Left lung (tissue), 4 donors: ENCODE measurements at regions not wholly inside any gene's neighbourhood (a gene's known extent, or its start where the extent isn't known, plus 50 kb on each side); places are given as distances from the start of the nearest gene placed in this dataset.

ENCODE experiments used
- ATAC-seq: fragments of 200-7000 bp; cut with Tn5 transposase; one replicate; pipeline ENCODE4 v1.9.1; 2020; ENCODE audit warnings: moderate library complexity
- DNase-seq, 4 donors: peaks; one replicate each; pipeline ENCODE4 v3.0.0-alpha.2; 2013 to 2020
- H3K27ac ChIP-seq, 2 donors: fragments of 200-600 bp; sonication (generic) in 1 of 2; one replicate each; pipeline versions ENCODE4 v1.5.0 to v1.8.0; 2020 to 2021
- H3K27me3 ChIP-seq, 2 donors: fragments of 200-600 bp; sonication (generic) in 1 of 2; one replicate each; pipeline versions ENCODE4 v1.5.0 to v1.8.0; 2020 to 2021
- H3K36me3 ChIP-seq, 2 donors: fragments of 200-600 bp; sonication (generic) in 1 of 2; one replicate each; pipeline versions ENCODE4 v1.5.0 to v1.8.0; 2020 to 2021
- H3K4me1 ChIP-seq, 2 donors: fragments of 200-600 bp; one replicate each; pipeline ENCODE4 v1.8.0; 2021
- H3K4me3 ChIP-seq, 2 donors: fragments of 200-600 bp; sonication (generic) in 1 of 2; one replicate each; pipeline versions ENCODE4 v1.5.0 to v1.8.0; 2020 to 2021; ENCODE audit warnings: mild to moderate bottlenecking in 1 of 2
- H3K9me3 ChIP-seq, 2 donors: fragments of 200-600 bp; sonication (generic) in 1 of 2; one replicate each; pipeline versions ENCODE4 v1.5.0 to v1.8.0; 2020 to 2021
- CTCF ChIP-seq, 2 donors: fragments of 200-600 bp; sonication (generic) in 1 of 2; IDR thresholded peaks; one replicate each; pipeline versions ENCODE4 v1.5.0 to v1.8.0; 2021; ENCODE audit warnings: antibody characterized with exemption in 2 of 2
- intact Hi-C, 2 donors: fragments of 100-400 bp; cut with DNase I; formaldehyde crosslinking; loops; one replicate each; pipeline versions ENCODE4 v1.11.2 to v1.14.2; 2022
- donor health status: DM: no; HTN: yes; CAD: no.
- donor health status: DM: no; HTN: no; CAD: no.

- no peak for TF ChIP-seq CTCF (IDR thresholded peaks at IDR 0.05)
- H3K27me3 ChIP-seq = no peaks in the 10 kb centered on the region
- H3K27ac ChIP-seq = no peak overlapping the region
- no peaks in the 10 kb centered on the region for H3K4me1 ChIP-seq
- ATAC-seq (no peak), DNase-seq (no peak)
- H3K4me3 ChIP-seq = no peak overlapping the region
- H3K36me3 ChIP-seq = no peaks in the 10 kb centered on the region
- intact Hi-C loops = no loop called here
- H3K9me3 ChIP-seq = no peaks in the 10 kb centered on the region
Measured at GRCh38 chr2:151091583-151091982, 170.1 kb downstream of the RBM43 start.

GRCh38 chr2:151087377-151087776 lies 174.3 kb downstream of the RBM43 start:
- no peak for DNase-seq
- H3K9me3 ChIP-seq = no peaks in the 10 kb centered on the region
- TF ChIP-seq CTCF (IDR thresholded peaks at IDR 0.05) = no peak
- H3K4me3 ChIP-seq = no peak overlapping the region
- H3K27ac ChIP-seq = no peak overlapping the region
- intact Hi-C loops = no loop called here
- H3K27me3 ChIP-seq = no peaks in the 10 kb centered on the region
- no peak for ATAC-seq
- H3K36me3 ChIP-seq = no peaks in the 10 kb centered on the region
- H3K4me1 ChIP-seq = no peaks in the 10 kb centered on the region

- DNase-seq (peak in 2 of 4 donors; percentile 56 to 59), ATAC-seq (no peak)
- H3K4me1 ChIP-seq = no peaks in the 10 kb centered on the region
- no peak for TF ChIP-seq CTCF (IDR thresholded peaks at IDR 0.05)
- H3K36me3 ChIP-seq = no peaks in the 10 kb centered on the region
- no peaks in the 10 kb centered on the region for H3K27me3 ChIP-seq
- H3K27ac ChIP-seq = no peak overlapping the region
- H3K4me3 ChIP-seq = no peak overlapping the region
- intact Hi-C loops = no loop called here
- H3K9me3 ChIP-seq = no peaks in the 10 kb centered on the region
Measured at GRCh38 chr2:151085181-151085611, 176.5 kb downstream of the RBM43 start.

GRCh38 chr2:151083856-151084795 lies 177.5 kb downstream of the RBM43 start:
- H3K27me3 ChIP-seq = no peaks in the 10 kb centered on the region
- H3K4me1 ChIP-seq = no peaks in the 10 kb centered on the region
- no peaks in the 10 kb centered on the region for H3K36me3 ChIP-seq
- H3K9me3 ChIP-seq = no peaks in the 10 kb centered on the region
- DNase-seq (no peak), ATAC-seq (no peak)
- intact Hi-C loops = no loop called here
- H3K27ac ChIP-seq = no peak overlapping the region
- no peak for TF ChIP-seq CTCF (IDR thresholded peaks at IDR 0.05)
- H3K4me3 ChIP-seq = no peak overlapping the region

GRCh38 chr2:151078889-151079288 lies 182.8 kb downstream of the RBM43 start:
- Histone ChIP-seq H3K27ac (no peak overlapping the region), H3K4me3 (no peak overlapping the region), H3K9me3 (peaks cover 0 to 2% of the 10 kb centered on the region in 2 donors), H3K4me1 (no peaks in the 10 kb centered on the region), H3K27me3 (no peaks in the 10 kb centered on the region), H3K36me3 (no peaks in the 10 kb centered on the region)
- intact Hi-C loops = no loop called here
- ATAC-seq = no peak
- no peak for DNase-seq
- no peak for TF ChIP-seq CTCF (IDR thresholded peaks at IDR 0.05)
